COLO829 (cell line): ENCODE measurements at regions not wholly inside any gene's neighbourhood (a gene's known extent, or its start where the extent isn't known, plus 50 kb on each side); places are given as distances from the start of the nearest gene placed in this dataset.

Experiments
- DNase-seq: peaks from one replicate; pipeline ENCODE4 v3.0.0; 2012; ENCODE audit warnings: low spot score

- no peak for DNase-seq
Measured at GRCh38 chr12:77571768-77572167, 258.9 kb upstream of the NAV3 start.

- no peak for DNase-seq
Measured at GRCh38 chr12:77571127-77571526, 259.6 kb upstream of the NAV3 start.

GRCh38 chr12:77569876-77570275 lies 260.8 kb upstream of the NAV3 start:
- DNase-seq, result no peak

- DNase-seq, result no peak
Measured at GRCh38 chr12:77560714-77561113, 270.0 kb upstream of the NAV3 start.

GRCh38 chr12:77559400-77560074 lies 271.2 kb upstream of the NAV3 start:
- no peak for DNase-seq

GRCh38 chr12:77555074-77555473 lies 275.6 kb upstream of the NAV3 start:
- no peak for DNase-seq

GRCh38 chr12:77553976-77554619 lies 276.6 kb upstream of the NAV3 start:
- no peak for DNase-seq

- DNase-seq, result no peak
Measured at GRCh38 chr12:77549383-77550128, 281.1 kb upstream of the NAV3 start.

GRCh38 chr12:77548797-77549196 lies 281.9 kb upstream of the NAV3 start:
- DNase-seq, result no peak

GRCh38 chr12:77540097-77540496 lies 290.6 kb upstream of the NAV3 start:
- DNase-seq, result no peak

- DNase-seq, result no peak
Measured at GRCh38 chr12:77537663-77538062, 293.0 kb upstream of the NAV3 start.

- no peak for DNase-seq
Measured at GRCh38 chr12:77535734-77536133, 295.0 kb upstream of the NAV3 start.

- no peak for DNase-seq
Measured at GRCh38 chr12:77531912-77532311, 298.8 kb upstream of the NAV3 start.

- no peak for DNase-seq
Measured at GRCh38 chr12:77522247-77522646, 308.4 kb upstream of the NAV3 start.

- no peak for DNase-seq
Measured at GRCh38 chr12:77521508-77522115, 309.1 kb upstream of the NAV3 start.

GRCh38 chr12:77514511-77514910 lies 316.2 kb upstream of the NAV3 start:
- DNase-seq, result no peak

GRCh38 chr12:77510985-77511384 lies 319.7 kb upstream of the NAV3 start:
- no peak for DNase-seq

GRCh38 chr12:77504466-77504865 lies 326.2 kb upstream of the NAV3 start:
- no peak for DNase-seq

- no peak for DNase-seq
Measured at GRCh38 chr12:77500089-77500488, 330.6 kb upstream of the NAV3 start.

GRCh38 chr12:77497647-77498046 lies 333.0 kb upstream of the NAV3 start:
- DNase-seq, result no peak

GRCh38 chr12:77496714-77497113 lies 334.0 kb upstream of the NAV3 start:
- DNase-seq, result no peak

- no peak for DNase-seq
Measured at GRCh38 chr12:77494296-77494695, 336.4 kb upstream of the NAV3 start.
